HL-60 (cell line): ENCODE measurements at regions not wholly inside any gene's neighbourhood (a gene's known extent, or its start where the extent isn't known, plus 50 kb on each side); places are given as distances from the start of the nearest gene placed in this dataset.

ENCODE experiments used
- DNase-seq, 2 experiments: peaks; one replicate each; pipeline ENCODE4 v3.0.0-alpha.2; 2010 to 2020; ENCODE audit warnings: low read depth in 1 of 2, low spot score in 1 of 2
- H3K27ac ChIP-seq: fragments of 250-450 bp; sonication (Bioruptor Pico); replicated peaks from 2 replicates; pipeline ENCODE4 v1.5.1; 2020; ENCODE audit warnings: mild to moderate bottlenecking, moderate library complexity
- H3K27me3 ChIP-seq: fragments of 250-450 bp; sonication (Bioruptor Pico); 2 replicates; pipeline ENCODE4 v1.5.1; 2021; ENCODE audit warnings: mild to moderate bottlenecking, moderate library complexity; ENCODE audit not compliant: insufficient read depth, poor library complexity, severe bottlenecking
- H3K4me3 ChIP-seq: replicated peaks from 2 replicates; pipeline ENCODE4 v1.5.1; 2011; ENCODE audit warnings: mild to moderate bottlenecking, control low read depth, low read length; ENCODE audit not compliant: insufficient read depth
- GABPA ChIP-seq: IDR thresholded peaks from 2 replicates; pipeline ENCODE4 v1.6.1; 2012; ENCODE audit warnings: low read depth
- POLR2AphosphoS5 ChIP-seq: IDR thresholded peaks from 2 replicates; pipeline ENCODE4 v1.6.1; 2012; ENCODE audit warnings: low read depth
- REST ChIP-seq: IDR thresholded peaks from 2 replicates; pipeline ENCODE4 v1.6.1; 2012; ENCODE audit warnings: low read depth; ENCODE audit not compliant: insufficient replicate concordance
- SPI1 ChIP-seq: IDR thresholded peaks from 2 replicates; pipeline ENCODE4 v1.6.1; 2012; ENCODE audit warnings: low read depth, mild to moderate bottlenecking, borderline replicate concordance
- TF ChIP-seq, protein P1 (sequence below): IDR thresholded peaks from one replicate; pipeline ENCODE4 v1.5.1; 2011; ENCODE audit warnings: low read length, control low read depth, inconsistent platforms; ENCODE audit not compliant: insufficient read depth

DNA sequence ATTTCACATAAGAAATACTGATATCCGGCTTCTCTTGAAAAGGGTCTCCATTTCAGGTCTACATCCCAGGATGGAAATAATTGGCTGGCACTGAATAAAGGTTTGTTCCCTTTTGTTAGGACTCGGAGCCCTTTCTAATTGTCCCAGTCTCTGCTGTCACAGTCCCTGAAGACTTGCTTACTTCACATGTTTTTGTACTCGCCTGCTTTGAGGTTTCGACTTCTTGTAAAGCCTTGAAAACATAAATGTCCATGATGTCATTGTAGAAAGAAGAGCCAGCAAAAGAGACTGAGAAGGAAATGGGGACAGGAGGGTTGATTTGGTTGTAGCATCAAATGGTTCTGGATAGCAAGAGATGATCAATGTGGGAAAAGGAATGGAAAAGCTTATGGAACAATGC, 963.4 kb upstream of the SEMA6D start:
- Histone ChIP-seq H3K27me3 (no peaks in the 10 kb centered on the region), H3K27ac (no peak overlapping the region), H3K4me3 (no peak overlapping the region)
- no peak for DNase-seq
- TF ChIP-seq SPI1 (no peak), GABPA (no peak), REST (no peak), POLR2AphosphoS5 (no peak)
- TF ChIP-seq, protein P1, sequence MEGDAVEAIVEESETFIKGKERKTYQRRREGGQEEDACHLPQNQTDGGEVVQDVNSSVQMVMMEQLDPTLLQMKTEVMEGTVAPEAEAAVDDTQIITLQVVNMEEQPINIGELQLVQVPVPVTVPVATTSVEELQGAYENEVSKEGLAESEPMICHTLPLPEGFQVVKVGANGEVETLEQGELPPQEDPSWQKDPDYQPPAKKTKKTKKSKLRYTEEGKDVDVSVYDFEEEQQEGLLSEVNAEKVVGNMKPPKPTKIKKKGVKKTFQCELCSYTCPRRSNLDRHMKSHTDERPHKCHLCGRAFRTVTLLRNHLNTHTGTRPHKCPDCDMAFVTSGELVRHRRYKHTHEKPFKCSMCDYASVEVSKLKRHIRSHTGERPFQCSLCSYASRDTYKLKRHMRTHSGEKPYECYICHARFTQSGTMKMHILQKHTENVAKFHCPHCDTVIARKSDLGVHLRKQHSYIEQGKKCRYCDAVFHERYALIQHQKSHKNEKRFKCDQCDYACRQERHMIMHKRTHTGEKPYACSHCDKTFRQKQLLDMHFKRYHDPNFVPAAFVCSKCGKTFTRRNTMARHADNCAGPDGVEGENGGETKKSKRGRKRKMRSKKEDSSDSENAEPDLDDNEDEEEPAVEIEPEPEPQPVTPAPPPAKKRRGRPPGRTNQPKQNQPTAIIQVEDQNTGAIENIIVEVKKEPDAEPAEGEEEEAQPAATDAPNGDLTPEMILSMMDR, result no peak

DNA sequence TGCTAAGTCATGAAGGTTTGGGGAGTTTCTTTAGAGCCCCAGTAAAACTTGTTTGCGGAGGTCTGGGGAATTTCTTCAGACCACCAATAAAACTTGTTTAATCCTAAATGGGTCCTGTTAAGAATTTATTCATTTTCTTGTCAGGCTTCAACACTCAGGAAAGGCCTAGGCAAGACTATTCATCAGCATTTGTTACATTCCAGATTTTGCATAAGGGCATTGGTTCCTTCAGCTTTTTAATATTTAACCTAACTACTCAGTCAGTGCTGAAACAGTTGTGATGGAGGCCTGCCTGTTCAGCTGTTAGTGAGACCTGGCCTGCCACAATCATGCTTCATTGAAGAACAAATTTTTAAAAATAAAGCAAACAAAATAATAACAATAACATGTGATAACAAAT, 954.2 kb upstream of the SEMA6D start:
- DNase-seq, result no peak
- H3K27me3 ChIP-seq, result no peaks in the 10 kb centered on the region
- no peak overlapping the region for H3K27ac ChIP-seq
- TF ChIP-seq SPI1 (no peak), REST (no peak), GABPA (no peak), POLR2AphosphoS5 (no peak)
- TF ChIP-seq, protein P1, result no peak
- no peak overlapping the region for H3K4me3 ChIP-seq

GRCh38 chr15:46764851-46765250, 952.5 kb upstream of the SEMA6D start:
- no peak for DNase-seq
- H3K4me3 ChIP-seq, result no peak overlapping the region
- TF ChIP-seq, protein P1, result no peak
- TF ChIP-seq GABPA (no peak), REST (no peak), POLR2AphosphoS5 (no peak), SPI1 (no peak)
- H3K27ac ChIP-seq, result no peak overlapping the region
- no peaks in the 10 kb centered on the region for H3K27me3 ChIP-seq
